Activated CD8-positive, alpha-beta memory T cell treated with anti-CD3 and anti-CD28 coated beads for 4 hours (primary cell): ENCODE measurements at regions not wholly inside any gene's neighbourhood (a gene's known extent, or its start where the extent isn't known, plus 50 kb on each side); places are given as distances from the start of the nearest gene placed in this dataset.

Experiments
- DNase-seq, 2 donors: peaks; one replicate each; pipeline ENCODE4 v3.0.0-alpha.2; 2020; ENCODE audit warnings: low read depth in 2 of 2

DNA sequence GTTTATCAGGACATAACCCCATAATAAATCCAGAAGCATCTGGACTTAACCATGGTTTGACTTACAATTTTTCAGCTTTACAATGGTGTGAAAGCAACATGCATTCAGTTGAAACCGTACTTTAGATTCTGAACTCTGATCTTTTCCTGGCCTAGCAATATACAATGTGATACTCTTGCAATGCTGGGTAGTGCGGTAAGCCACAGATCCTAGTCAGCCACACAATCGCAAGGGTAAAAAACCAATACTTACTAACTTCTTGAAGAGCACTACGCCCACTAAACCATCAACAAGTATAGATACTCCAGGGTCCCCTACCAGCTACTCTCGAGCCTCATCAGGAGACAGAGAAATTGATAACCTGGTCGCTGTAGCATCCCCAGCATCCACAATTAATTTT lies 71.0 kb upstream of the CCDC150 start:
- no peak for DNase-seq

DNA sequence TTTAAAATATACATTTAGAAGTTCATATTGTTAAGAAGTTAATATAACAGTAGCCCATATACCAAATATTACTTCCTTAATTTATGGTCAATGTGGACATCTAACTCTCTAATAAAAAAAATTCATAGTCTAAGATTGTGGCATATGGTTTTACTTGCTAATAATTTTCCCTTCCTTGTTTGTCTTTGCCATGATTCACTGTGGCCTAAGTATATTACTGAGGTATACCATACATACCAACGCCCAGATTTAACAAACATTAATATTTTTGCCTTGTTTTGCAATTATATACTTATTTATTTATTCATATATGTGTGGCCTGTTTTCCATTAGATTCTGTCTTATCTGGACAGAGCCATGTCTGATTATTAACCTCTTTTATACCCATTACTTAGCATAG lies 54.6 kb upstream of the CCDC150 start:
- DNase-seq = no peak

- no peak for DNase-seq
These were observed 53.0 kb upstream of the CCDC150 start for GRCh38 chr2:196586511-196586991.

DNA sequence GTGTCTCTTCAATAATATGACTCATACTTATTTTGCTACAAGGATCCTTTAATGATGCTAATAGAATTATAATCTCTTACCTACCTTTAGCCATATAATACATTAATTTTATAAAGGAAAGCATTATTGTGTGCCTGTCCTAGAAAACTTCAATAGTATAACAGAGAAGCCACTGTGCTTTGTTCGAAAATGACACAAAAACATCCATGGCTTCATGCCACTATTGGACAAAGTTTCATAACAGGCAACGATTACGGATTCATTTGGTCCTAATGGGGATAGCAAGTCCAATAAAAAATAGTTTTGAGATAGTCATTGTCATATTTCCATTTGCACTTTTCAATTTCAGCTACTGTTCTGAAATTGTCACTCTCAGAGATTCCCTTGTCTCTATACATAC lies 52.5 kb upstream of the CCDC150 start:
- no peak for DNase-seq

DNA sequence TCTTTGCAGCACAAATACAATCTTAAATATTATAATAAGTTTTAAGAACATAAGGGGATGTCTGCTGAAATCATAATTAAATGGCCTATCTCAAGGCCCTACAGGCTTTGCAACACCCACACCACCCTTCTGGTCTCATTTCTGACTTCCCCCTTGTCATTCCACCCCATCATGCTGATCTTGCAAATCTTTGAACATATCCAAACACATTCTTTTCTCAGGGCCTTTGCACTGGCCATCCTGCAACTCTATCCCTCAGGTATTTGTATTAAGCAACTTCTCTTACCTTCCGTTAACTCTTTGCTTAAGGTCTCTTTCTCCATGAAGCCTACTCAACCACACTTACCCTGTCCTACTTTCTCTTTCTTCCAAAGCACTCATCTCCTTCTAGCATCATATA lies 51.8 kb upstream of the CCDC150 start:
- DNase-seq = no peak

- no peak for DNase-seq
These were observed 50.1 kb upstream of the CCDC150 start for GRCh38 chr2:196589419-196589818.
